Adrenal gland (tissue), 9 donors: ENCODE measurements at regions not wholly inside any gene's neighbourhood (a gene's known extent, or its start where the extent isn't known, plus 50 kb on each side); places are given as distances from the start of the nearest gene placed in this dataset.

ENCODE experiments used
- DNase-seq, 7 donors: peaks; one replicate each; pipeline ENCODE4 v3.0.0-alpha.2; 2019 to 2020
- H3K27ac ChIP-seq, 5 donors: fragments of 200-600 bp; sonication (generic) in 4 of 5; 1 replicate in 3 of 5; 2 replicates in 2 of 5; pipeline versions ENCODE4 v1.5.1 to v1.8.0; 2016 to 2020; ENCODE audit warnings: mild to moderate bottlenecking in 1 of 5
- H3K27me3 ChIP-seq: fragments of 200-600 bp; 2 replicates; pipeline ENCODE4 v1.8.0; 2021
- H3K36me3 ChIP-seq, 2 donors: fragments of 200-600 bp; replicated peaks in 1 of 2; 1 replicate in 1 of 2; 2 replicates in 1 of 2; pipeline versions ENCODE4 v1.5.1 to v1.8.0; 2018 to 2022
- H3K4me1 ChIP-seq, 2 donors: fragments of 200-600 bp; replicated peaks in 1 of 2; 1 replicate in 1 of 2; 2 replicates in 1 of 2; pipeline versions ENCODE4 v1.5.1 to v1.8.0; 2018 to 2021
- H3K4me3 ChIP-seq, 4 donors: fragments of 200-600 bp; sonication (generic) in 3 of 4; one replicate each; pipeline ENCODE4 v1.5.1; 2016 to 2018
- H3K9me3 ChIP-seq, 3 donors: fragments of 200-600 bp; sonication (generic) in 1 of 3; replicated peaks in 1 of 3; 1 replicate in 2 of 3; 2 replicates in 1 of 3; pipeline versions ENCODE4 v1.5.1 to v1.8.0; 2016 to 2021
- CTCF ChIP-seq, 6 experiments: fragments of 450-650 bp in 4 of 6; fragments of 200-600 bp in 2 of 6; sonication (generic) in 1 of 6; IDR thresholded peaks; 1 replicate in 5 of 6; 2 replicates in 1 of 6; pipeline versions ENCODE4 v1.5.1 to v1.8.0; 2016 to 2021; ENCODE audit warnings: antibody characterized with exemption in 6 of 6, mild to moderate bottlenecking in 2 of 6, moderate library complexity in 1 of 6
- POLR2A ChIP-seq, 2 donors: fragments of 450-650 bp; IDR thresholded peaks; one replicate each; pipeline ENCODE4 v1.6.1; 2017; ENCODE audit warnings: antibody characterized with exemption in 2 of 2, mild to moderate bottlenecking in 2 of 2, moderate library complexity in 1 of 2
- WGBS, 4 donors: extraction: QIAGEN DNeasy Blood & Tissue Kit in 2 of 4; methylation state at CpG; one replicate each; pipeline versions ENCODE4 v1.1.5 to v1.1.7; 2013 to 2017; 5-methylcytosine and 5-hydroxymethylcytosine counted together
- intact Hi-C, 2 donors: fragments of 100-400 bp; cut with DNase I; formaldehyde crosslinking; loops; one replicate each; pipeline versions ENCODE4 v1.14.1 to v1.15.0; 2022 to 2023
- donor health status: healthy with polysubstance abuse.
- donor health status: Bipolar disorder and iron deficiency.
- donor health status: DM: yes; HTN: yes; CAD: no.
- donor health status: DM: no; HTN: no; CAD: no.
- donor health status: DM: no; HTN: no; CAD: no.

GRCh38 chr5:153099328-153099727, 391.1 kb upstream of the GRIA1 start:
- Histone ChIP-seq H3K4me1 (no peaks in the 10 kb centered on the region), H3K9me3 (no peaks in the 10 kb centered on the region), H3K27ac (no peak overlapping the region), H3K4me3 (no peak overlapping the region), H3K36me3 (no peaks in the 10 kb centered on the region), H3K27me3 (no peaks in the 10 kb centered on the region)
- intact Hi-C loops = no loop called here
- no peak for TF ChIP-seq POLR2A (IDR thresholded peaks at IDR 0.05)
- no peak for TF ChIP-seq CTCF (IDR thresholded peaks at IDR 0.05)
- no peak for DNase-seq
- 14 to 64% (median 49%) methylated on average over 1 of the region's 1 CpG for WGBS, 4 donors

GRCh38 chr5:153101235-153102180, 389.0 kb upstream of the GRIA1 start:
- intact Hi-C loops = no loop called here
- no peak for DNase-seq
- no peaks in the 10 kb centered on the region for H3K27me3 ChIP-seq
- H3K4me1 ChIP-seq = no peaks in the 10 kb centered on the region
- H3K9me3 ChIP-seq = no peaks in the 10 kb centered on the region
- H3K27ac ChIP-seq = no peak overlapping the region
- H3K36me3 ChIP-seq = no peaks in the 10 kb centered on the region
- WGBS, 4 donors = 58 to 71% (median 65%) methylated on average over 3 of the region's 3 CpGs
- H3K4me3 ChIP-seq = no peak overlapping the region
- no peak for TF ChIP-seq POLR2A (IDR thresholded peaks at IDR 0.05)
- no peak for TF ChIP-seq CTCF (IDR thresholded peaks at IDR 0.05)

- WGBS, 4 donors = 47 to 50% (median 48%) methylated on average over 1 of the region's 1 CpG
Observed at GRCh38 chr5:153116916-153117315, 373.6 kb upstream of the GRIA1 start.

GRCh38 chr5:153118018-153118417, 372.5 kb upstream of the GRIA1 start:
- 56 to 77% (median 63%) methylated on average over 1 of the region's 1 CpG for WGBS, 4 donors
- H3K27me3 ChIP-seq = no peaks in the 10 kb centered on the region
- no peaks in the 10 kb centered on the region for H3K36me3 ChIP-seq
- intact Hi-C loops = no loop called here
- no peak for DNase-seq
- no peak overlapping the region for H3K4me3 ChIP-seq
- no peak overlapping the region for H3K27ac ChIP-seq
- no peaks in the 10 kb centered on the region for H3K4me1 ChIP-seq
- TF ChIP-seq POLR2A (IDR thresholded peaks at IDR 0.05) (no peak), CTCF (IDR thresholded peaks at IDR 0.05) (no peak)
- no peaks in the 10 kb centered on the region for H3K9me3 ChIP-seq

More at GRCh38 chr5:153116916-153117315, 373.6 kb upstream of the GRIA1 start:
- Histone ChIP-seq H3K4me3 (no peak overlapping the region), H3K27me3 (no peaks in the 10 kb centered on the region), H3K9me3 (no peaks in the 10 kb centered on the region), H3K36me3 (no peaks in the 10 kb centered on the region), H3K27ac (no peak overlapping the region), H3K4me1 (no peaks in the 10 kb centered on the region)
- intact Hi-C loops = no loop called here
- no peak for DNase-seq
- TF ChIP-seq CTCF (IDR thresholded peaks at IDR 0.05) (no peak), POLR2A (IDR thresholded peaks at IDR 0.05) (no peak)
